GM12878 (cell line): ENCODE measurements at regions not wholly inside any gene's neighbourhood (a gene's known extent, or its start where the extent isn't known, plus 50 kb on each side); places are given as distances from the start of the nearest gene placed in this dataset.

Experiments
- ATAC-seq: fragments of 200-7000 bp; cut with Tn5 transposase; 3 replicates; pipeline ENCODE4 v1.9.1; 2020; ENCODE audit warnings: mild to moderate bottlenecking, moderate library complexity
- BruUV-seq: library from RNA; stranded (reverse); fragments of 400-500 nt; replicated peaks from 2 replicates; lab custom pipeline; 2021; lab: Mats Ljungman, UMichigan
- CTCF ChIA-PET: fragments of 300-600 bp; sonication (Branson Sonifier 250); formaldehyde crosslinking; extraction: SDS; loops from one replicate; lab custom pipeline; 2021; ENCODE audit warnings: inconsistent platforms; lab: Yijun Ruan, JAX
- POLR2A ChIA-PET: fragments of 350-600 bp; formaldehyde crosslinking; extraction: SDS; loops from one replicate; lab custom pipeline; 2021; ENCODE audit warnings: inconsistent platforms; lab: Charles Lee
- RAD21 ChIA-PET: fragments of 300-600 bp; sonication (Branson Sonifier 250); formaldehyde crosslinking; loops from one replicate; lab custom pipeline; 2023; ENCODE audit warnings: antibody characterized with exemption; ENCODE audit not compliant: unreplicated experiment; lab: Charles Lee
- SMC1A ChIA-PET: fragments of 300-600 bp; sonication (Branson Sonifier 250); formaldehyde crosslinking; loops from one replicate; lab custom pipeline; 2023; ENCODE audit not compliant: unreplicated experiment, uncharacterized antibody; lab: Charles Lee
- DNase-seq: peaks from one replicate; pipeline ENCODE4 v3.0.0-alpha.2; 2011; ENCODE audit warnings: low read depth, low spot score
- FAIRE-seq: peaks from 3 replicates; lab custom pipeline; 2011; peaks lifted over from hg19 to GRCh38; lab: Jason Lieb, UNC
- H2AFZ ChIP-seq: 2 replicates; pipeline ENCODE4 v1.6.0; 2011; ENCODE audit warnings: low read depth, low read length, control low read depth; ENCODE audit not compliant: control insufficient read depth
- H3K27ac ChIP-seq: 2 replicates; pipeline ENCODE4 v1.5.1; 2011; ENCODE audit warnings: control low read depth; ENCODE audit not compliant: control insufficient read depth, insufficient read depth
- H3K27me3 ChIP-seq, 2 experiments: replicated peaks in 1 of 2; 2 replicates each; pipeline versions ENCODE4 v1.6.0 to v1.6.1; 2011; ENCODE audit warnings: low read length in 1 of 2; ENCODE audit not compliant: control insufficient read depth in 2 of 2, insufficient read depth in 2 of 2
- H3K36me3 ChIP-seq, 2 experiments: 2 replicates each; pipeline ENCODE4 v1.5.1; 2011; ENCODE audit warnings: low read length in 1 of 2; ENCODE audit not compliant: control insufficient read depth in 2 of 2, insufficient read depth in 2 of 2
- H3K4me1 ChIP-seq: 2 replicates; pipeline ENCODE4 v1.6.1; 2011; ENCODE audit warnings: mild to moderate bottlenecking, low read length, moderate library complexity, mixed read lengths; ENCODE audit not compliant: control insufficient read depth, insufficient read depth
- H3K4me2 ChIP-seq: 2 replicates; pipeline ENCODE4 v1.6.0; 2011; ENCODE audit warnings: control low read depth; ENCODE audit not compliant: control insufficient read depth, insufficient read depth
- H3K4me3 ChIP-seq: fragments of 200-600 bp; sonication (generic); 2 replicates; pipeline ENCODE4 v1.5.1; 2016
- H3K79me2 ChIP-seq: 2 replicates; pipeline ENCODE4 v1.6.0; 2011; ENCODE audit warnings: low read length; ENCODE audit not compliant: control insufficient read depth, insufficient read depth
- H3K9ac ChIP-seq: 2 replicates; pipeline ENCODE4 v1.8.0; 2011; ENCODE audit warnings: low read length, control low read depth, mixed read lengths; ENCODE audit not compliant: control insufficient read depth, insufficient read depth
- H3K9me3 ChIP-seq: replicated peaks from 3 replicates; pipeline ENCODE4 v1.5.1; 2011; ENCODE audit warnings: mild to moderate bottlenecking, low read length; ENCODE audit not compliant: control insufficient read depth, insufficient read depth
- H4K20me1 ChIP-seq: 2 replicates; pipeline ENCODE4 v1.6.0; 2011; ENCODE audit not compliant: control insufficient read depth, insufficient read depth
- ATF7 ChIP-seq: fragments of 450-650 bp; IDR thresholded peaks from 2 replicates; pipeline ENCODE4 v1.6.1; 2016; ENCODE audit warnings: low read depth, mild to moderate bottlenecking
- BACH1 ChIP-seq: fragments of 450-650 bp; IDR thresholded peaks from 2 replicates; pipeline ENCODE4 v1.6.1; 2017; ENCODE audit warnings: mild to moderate bottlenecking, borderline replicate concordance
- CHD2 ChIP-seq: IDR thresholded peaks from 2 replicates; pipeline ENCODE4 v1.6.1; 2011; ENCODE audit warnings: low read depth, low read length, improper control_type of control experiment, borderline replicate concordance
- CREM ChIP-seq: IDR thresholded peaks from 2 replicates; pipeline ENCODE4 v1.6.1; 2014; ENCODE audit warnings: antibody characterized with exemption, low read depth
- DPF2 ChIP-seq: fragments of 450-650 bp; IDR thresholded peaks from 2 replicates; pipeline ENCODE4 v1.6.1; 2017; ENCODE audit warnings: mild to moderate bottlenecking
- ESRRA ChIP-seq: IDR thresholded peaks from 2 replicates; pipeline ENCODE4 v1.6.1; 2012; ENCODE audit warnings: mild to moderate bottlenecking, low read length, improper control_type of control experiment
- HCFC1 ChIP-seq: fragments of 150-350 bp; IDR thresholded peaks from 2 replicates; pipeline ENCODE4 v1.6.1; 2014; ENCODE audit warnings: low read length
- KLF5 ChIP-seq: fragments of 450-650 bp; IDR thresholded peaks from 2 replicates; pipeline ENCODE4 v1.6.1; 2014; ENCODE audit warnings: mild to moderate bottlenecking; ENCODE audit not compliant: partially characterized antibody
- MTA2 ChIP-seq: fragments of 450-650 bp; IDR thresholded peaks from 2 replicates; pipeline ENCODE4 v1.6.1; 2016; ENCODE audit warnings: low read depth, mild to moderate bottlenecking, moderate library complexity
- MXI1 ChIP-seq: fragments of 150-350 bp; IDR thresholded peaks from 2 replicates; pipeline ENCODE4 v1.6.1; 2011; ENCODE audit warnings: low read depth, mild to moderate bottlenecking, inconsistent platforms, low read length, improper control_type of control experiment
- MYB ChIP-seq: fragments of 150-350 bp; IDR thresholded peaks from 2 replicates; pipeline ENCODE4 v1.6.1; 2014; ENCODE audit warnings: mild to moderate bottlenecking, low read depth, low read length, borderline replicate concordance
- SMARCA5 ChIP-seq: fragments of 450-650 bp; IDR thresholded peaks from 2 replicates; pipeline ENCODE4 v1.6.1; 2017; ENCODE audit warnings: mild to moderate bottlenecking
- TCF12 ChIP-seq: IDR thresholded peaks from 2 replicates; pipeline ENCODE4 v1.6.1; 2011; ENCODE audit warnings: low read depth, mild to moderate bottlenecking, low read length
- WGBS: methylation state at CpG from one replicate; pipeline ENCODE4 v1.1.6; 2016; ENCODE audit warnings: low lambda C conversion rate; ENCODE audit not compliant: insufficient replicate concordance, insufficient coverage; ENCODE audit errors: missing lambda C conversion rate; 5-methylcytosine and 5-hydroxymethylcytosine counted together
- in situ Hi-C: fragments of 300-500 bp; cut with MboI; formaldehyde crosslinking; loops from 9 replicates; pipeline ENCODE4 v1.14.3; 2018; ENCODE audit warnings: mixed read lengths
- intact Hi-C: fragments of 100-400 bp; cut with micrococcal nuclease; formaldehyde crosslinking; loops from one replicate; pipeline ENCODE4 v1.14.2; 2022; ENCODE audit not compliant: unreplicated experiment
- TF ChIP-seq, protein P1 (sequence below): fragments of 150-350 bp; IDR thresholded peaks from 2 replicates; pipeline ENCODE4 v1.6.1; 2016; ENCODE audit warnings: low read depth, low read length
- TF ChIP-seq, protein P2 (sequence below): fragments of 450-650 bp; IDR thresholded peaks from 2 replicates; pipeline ENCODE4 v1.6.1; 2018; ENCODE audit warnings: mild to moderate bottlenecking, low read depth, moderate library complexity; ENCODE audit not compliant: partially characterized antibody
- TF ChIP-seq, protein P3 (sequence below): IDR thresholded peaks from 2 replicates; pipeline ENCODE4 v1.6.1; 2012; ENCODE audit warnings: low read depth, low read length, improper control_type of control experiment

DNA sequence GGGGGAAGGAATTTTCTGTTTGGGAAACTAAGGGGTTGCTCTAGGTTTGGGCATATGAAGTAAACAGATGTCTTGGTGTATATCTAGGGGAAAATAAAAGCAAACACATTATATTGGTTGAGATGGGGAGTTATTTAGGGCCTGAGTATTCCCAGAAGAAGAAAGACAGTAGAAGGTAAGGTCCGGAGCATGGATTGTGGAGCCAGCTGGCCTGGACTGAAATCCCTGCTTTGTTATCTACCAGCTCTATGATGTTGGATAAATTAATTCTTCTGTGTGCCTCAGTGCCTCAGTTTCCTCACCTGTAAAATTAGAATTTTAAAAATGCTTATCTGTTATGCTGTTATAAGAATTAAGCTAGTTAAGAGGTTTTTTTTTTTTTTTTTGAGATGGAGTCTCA is 272.3 kb upstream of the RPS6KA3 start:
- Histone ChIP-seq H3K27ac (no peak overlapping the region), H3K9me3 (no peaks in the 10 kb centered on the region; the same call in 2 of the 3 replicates), H3K4me2 (no peak overlapping the region), H3K4me1 (no peaks in the 10 kb centered on the region), H2AFZ (no peak overlapping the region), H4K20me1 (no peaks in the 10 kb centered on the region), H3K79me2 (no peaks in the 10 kb centered on the region), H3K27me3 (no peaks in the 10 kb centered on the region), H3K36me3 (no peaks in the 10 kb centered on the region), H3K9ac (no peak overlapping the region), H3K4me3 (no peak overlapping the region)
- in situ Hi-C loops (no loop called here), intact Hi-C loops (no loop called here)
- ChIA-PET CTCF (interaction anchor here (0.8 to 1.8 kb wide), 4 partner anchors 9 to 816 kb away, joined by 3 to 7 read pairs (median 4); no protein-coding TSS in a partner anchor), SMC1A (interaction anchor here (1.1 kb wide), 1 partner anchor 12 kb away, joined by 5 read pairs; no protein-coding TSS in a partner anchor), RAD21 (interaction anchor here (1.2 kb wide), 1 partner anchor 9 kb away, joined by 4 read pairs; no protein-coding TSS in a partner anchor), POLR2A (no interaction called here)
- 94% methylated on average over 1 of the region's 1 CpG for WGBS
- ATAC-seq (no peak), FAIRE-seq (no peak), DNase-seq (no peak)
- TF ChIP-seq HCFC1 (no peak), MTA2 (no peak), TCF12 (no peak), MYB (no peak), DPF2 (no peak), ATF7 (no peak), CREM (no peak), KLF5 (no peak), SMARCA5 (no peak), BACH1 (no peak), ESRRA (no peak), CHD2 (no peak), MXI1 (no peak)
- TF ChIP-seq, protein P1, sequence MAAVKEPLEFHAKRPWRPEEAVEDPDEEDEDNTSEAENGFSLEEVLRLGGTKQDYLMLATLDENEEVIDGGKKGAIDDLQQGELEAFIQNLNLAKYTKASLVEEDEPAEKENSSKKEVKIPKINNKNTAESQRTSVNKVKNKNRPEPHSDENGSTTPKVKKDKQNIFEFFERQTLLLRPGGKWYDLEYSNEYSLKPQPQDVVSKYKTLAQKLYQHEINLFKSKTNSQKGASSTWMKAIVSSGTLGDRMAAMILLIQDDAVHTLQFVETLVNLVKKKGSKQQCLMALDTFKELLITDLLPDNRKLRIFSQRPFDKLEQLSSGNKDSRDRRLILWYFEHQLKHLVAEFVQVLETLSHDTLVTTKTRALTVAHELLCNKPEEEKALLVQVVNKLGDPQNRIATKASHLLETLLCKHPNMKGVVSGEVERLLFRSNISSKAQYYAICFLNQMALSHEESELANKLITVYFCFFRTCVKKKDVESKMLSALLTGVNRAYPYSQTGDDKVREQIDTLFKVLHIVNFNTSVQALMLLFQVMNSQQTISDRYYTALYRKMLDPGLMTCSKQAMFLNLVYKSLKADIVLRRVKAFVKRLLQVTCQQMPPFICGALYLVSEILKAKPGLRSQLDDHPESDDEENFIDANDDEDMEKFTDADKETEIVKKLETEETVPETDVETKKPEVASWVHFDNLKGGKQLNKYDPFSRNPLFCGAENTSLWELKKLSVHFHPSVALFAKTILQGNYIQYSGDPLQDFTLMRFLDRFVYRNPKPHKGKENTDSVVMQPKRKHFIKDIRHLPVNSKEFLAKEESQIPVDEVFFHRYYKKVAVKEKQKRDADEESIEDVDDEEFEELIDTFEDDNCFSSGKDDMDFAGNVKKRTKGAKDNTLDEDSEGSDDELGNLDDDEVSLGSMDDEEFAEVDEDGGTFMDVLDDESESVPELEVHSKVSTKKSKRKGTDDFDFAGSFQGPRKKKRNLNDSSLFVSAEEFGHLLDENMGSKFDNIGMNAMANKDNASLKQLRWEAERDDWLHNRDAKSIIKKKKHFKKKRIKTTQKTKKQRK, result no peak
- TF ChIP-seq, protein P2, sequence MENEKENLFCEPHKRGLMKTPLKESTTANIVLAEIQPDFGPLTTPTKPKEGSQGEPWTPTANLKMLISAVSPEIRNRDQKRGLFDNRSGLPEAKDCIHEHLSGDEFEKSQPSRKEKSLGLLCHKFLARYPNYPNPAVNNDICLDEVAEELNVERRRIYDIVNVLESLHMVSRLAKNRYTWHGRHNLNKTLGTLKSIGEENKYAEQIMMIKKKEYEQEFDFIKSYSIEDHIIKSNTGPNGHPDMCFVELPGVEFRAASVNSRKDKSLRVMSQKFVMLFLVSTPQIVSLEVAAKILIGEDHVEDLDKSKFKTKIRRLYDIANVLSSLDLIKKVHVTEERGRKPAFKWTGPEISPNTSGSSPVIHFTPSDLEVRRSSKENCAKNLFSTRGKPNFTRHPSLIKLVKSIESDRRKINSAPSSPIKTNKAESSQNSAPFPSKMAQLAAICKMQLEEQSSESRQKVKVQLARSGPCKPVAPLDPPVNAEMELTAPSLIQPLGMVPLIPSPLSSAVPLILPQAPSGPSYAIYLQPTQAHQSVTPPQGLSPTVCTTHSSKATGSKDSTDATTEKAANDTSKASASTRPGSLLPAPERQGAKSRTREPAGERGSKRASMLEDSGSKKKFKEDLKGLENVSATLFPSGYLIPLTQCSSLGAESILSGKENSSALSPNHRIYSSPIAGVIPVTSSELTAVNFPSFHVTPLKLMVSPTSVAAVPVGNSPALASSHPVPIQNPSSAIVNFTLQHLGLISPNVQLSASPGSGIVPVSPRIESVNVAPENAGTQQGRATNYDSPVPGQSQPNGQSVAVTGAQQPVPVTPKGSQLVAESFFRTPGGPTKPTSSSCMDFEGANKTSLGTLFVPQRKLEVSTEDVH, result no peak
- TF ChIP-seq, protein P3, sequence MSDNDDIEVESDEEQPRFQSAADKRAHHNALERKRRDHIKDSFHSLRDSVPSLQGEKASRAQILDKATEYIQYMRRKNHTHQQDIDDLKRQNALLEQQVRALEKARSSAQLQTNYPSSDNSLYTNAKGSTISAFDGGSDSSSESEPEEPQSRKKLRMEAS, result no peak
- no TSS peak for BruUV-seq
